ENCODE measurements at regions not wholly inside any gene's neighbourhood (a gene's known extent, or its start where the extent isn't known, plus 50 kb on each side); places are given as distances from the start of the nearest gene placed in this dataset.

- TF ChIP-seq POLR2AphosphoS5 (IDR thresholded peaks at IDR 0.05; ENCODE audit: low read depth, low read length) (no peak), POLR2A (IDR thresholded peaks at IDR 0.05; ENCODE audit: low read depth, low read length) (no peak)
These were observed 772.4 kb upstream of the RIOK2 start for GRCh38 chr5:97955450-97955849.

Data from GM12892 (cell line).